Activated T-cell treated with anti-CD3 and anti-CD28 coated beads, Interleukin-2, amount 50 U/mL, for 72 hours (primary cell): ENCODE measurements at regions not wholly inside any gene's neighbourhood (a gene's known extent, or its start where the extent isn't known, plus 50 kb on each side); places are given as distances from the start of the nearest gene placed in this dataset.
"Not testable (repeated sequence)": the region's sequence is repeated elsewhere in the genome, so short reads cannot be mapped to it uniquely, and the experiment has no call there.

ENCODE experiments used
- ATAC-seq, 2 donors: fragments of 150-1000 bp; cut with Tn5 transposase; replicated peaks in 1 of 2; 2 replicates each; pipeline ENCODE4 v1.10.0; 2021; ENCODE audit warnings: moderate library complexity in 2 of 2, mild to moderate bottlenecking in 1 of 2
- DNase-seq, 2 donors: peaks; one replicate each; pipeline ENCODE4 v3.0.0; 2021 to 2022; ENCODE audit warnings: mixed read lengths in 1 of 2
- H3K27ac Mint-ChIP-seq: one replicate; pipeline ENCODE4 v1.8.0; 2022; ENCODE audit warnings: mild to moderate bottlenecking, moderate library complexity, mixed read lengths
- H3K27me3 Mint-ChIP-seq: one replicate; pipeline ENCODE4 v1.8.0; 2022; ENCODE audit warnings: low read depth, mixed read lengths
- H3K36me3 Mint-ChIP-seq, 2 donors: one replicate each; pipeline ENCODE4 v1.8.0; 2022; ENCODE audit warnings: mixed read lengths in 2 of 2, mild to moderate bottlenecking in 1 of 2; ENCODE audit not compliant: insufficient read depth in 2 of 2
- H3K4me1 Mint-ChIP-seq: one replicate; pipeline ENCODE4 v1.8.0; 2022; ENCODE audit warnings: low read depth, mixed read lengths
- H3K4me3 Mint-ChIP-seq, 2 donors: one replicate each; pipeline ENCODE4 v1.8.0; 2022; ENCODE audit warnings: mild to moderate bottlenecking in 2 of 2, mixed read lengths in 2 of 2, moderate library complexity in 2 of 2
- H3K9me3 Mint-ChIP-seq, 2 donors: one replicate each; pipeline ENCODE4 v1.8.0; 2022; ENCODE audit warnings: mixed read lengths in 2 of 2

- Mint-ChIP-seq H3K4me3 (no peak overlapping the region), H3K9me3 (no peaks in the 10 kb centered on the region)
- ATAC-seq = no peak
Observed at GRCh38 chr6:101126501-101126900, 245.4 kb upstream of the ASCC3 start.

GRCh38 chr6:101129851-101130250 lies 248.7 kb upstream of the ASCC3 start:
- Mint-ChIP-seq H3K36me3 (no peaks in the 10 kb centered on the region), H3K27ac (no peak overlapping the region), H3K4me3 (no peak overlapping the region), H3K27me3 (no peaks in the 10 kb centered on the region), H3K9me3 (no peaks in the 10 kb centered on the region), H3K4me1 (no peaks in the 10 kb centered on the region)
- ATAC-seq = no peak
- no peak for DNase-seq

More at GRCh38 chr6:101126501-101126900, 245.4 kb upstream of the ASCC3 start:
- H3K36me3 Mint-ChIP-seq = no peaks in the 10 kb centered on the region
- no peak for DNase-seq
- no peaks in the 10 kb centered on the region for H3K4me1 Mint-ChIP-seq
- no peak overlapping the region for H3K27ac Mint-ChIP-seq
- H3K27me3 Mint-ChIP-seq = no peaks in the 10 kb centered on the region

- no peak for ATAC-seq
- H3K36me3 Mint-ChIP-seq = no peaks in the 10 kb centered on the region
- no peak overlapping the region for H3K4me3 Mint-ChIP-seq
- no peaks in the 10 kb centered on the region for H3K27me3 Mint-ChIP-seq
- no peak overlapping the region for H3K27ac Mint-ChIP-seq
- no peak for DNase-seq
- H3K4me1 Mint-ChIP-seq = no peaks in the 10 kb centered on the region
- H3K9me3 Mint-ChIP-seq = no peaks in the 10 kb centered on the region
Observed at GRCh38 chr6:101146389-101146788, 247.1 kb upstream of the GRIK2 start.

GRCh38 chr6:101150226-101150625 lies 243.3 kb upstream of the GRIK2 start:
- H3K36me3 Mint-ChIP-seq = no peaks in the 10 kb centered on the region
- DNase-seq (no peak), ATAC-seq (no peak)
- no peak overlapping the region for H3K4me3 Mint-ChIP-seq
- no peak overlapping the region for H3K27ac Mint-ChIP-seq
- no peaks in the 10 kb centered on the region for H3K27me3 Mint-ChIP-seq
- H3K9me3 Mint-ChIP-seq = no peaks in the 10 kb centered on the region
- H3K4me1 Mint-ChIP-seq = no peaks in the 10 kb centered on the region

- not testable (repeated sequence) for DNase-seq, H3K27ac Mint-ChIP-seq, H3K4me3 Mint-ChIP-seq, H3K27me3 Mint-ChIP-seq, H3K36me3 Mint-ChIP-seq, H3K4me1 Mint-ChIP-seq, ATAC-seq, H3K9me3 Mint-ChIP-seq
Observed at GRCh38 chr6:101157638-101158037, 235.9 kb upstream of the GRIK2 start.

GRCh38 chr6:101163611-101164010 lies 229.9 kb upstream of the GRIK2 start:
- ATAC-seq (no peak), DNase-seq (no peak)
- no peaks in the 10 kb centered on the region for H3K4me1 Mint-ChIP-seq
- H3K27ac Mint-ChIP-seq = no peak overlapping the region
- no peak overlapping the region for H3K4me3 Mint-ChIP-seq
- H3K27me3 Mint-ChIP-seq = no peaks in the 10 kb centered on the region
- H3K36me3 Mint-ChIP-seq = no peaks in the 10 kb centered on the region
- H3K9me3 Mint-ChIP-seq = peaks cover 4% of the 10 kb centered on the region in 2 donors

GRCh38 chr6:101167638-101168037 lies 225.9 kb upstream of the GRIK2 start:
- no peak overlapping the region for H3K27ac Mint-ChIP-seq
- ATAC-seq (no peak), DNase-seq (no peak)
- H3K36me3 Mint-ChIP-seq = peaks cover 0 to 3% of the 10 kb centered on the region in 2 donors
- H3K9me3 Mint-ChIP-seq = peaks cover 6 to 7% of the 10 kb centered on the region in 2 donors
- H3K4me3 Mint-ChIP-seq = no peak overlapping the region
- H3K4me1 Mint-ChIP-seq = no peaks in the 10 kb centered on the region
- H3K27me3 Mint-ChIP-seq = no peaks in the 10 kb centered on the region

GRCh38 chr6:101171049-101171448 lies 222.5 kb upstream of the GRIK2 start:
- H3K36me3 Mint-ChIP-seq, DNase-seq, ATAC-seq, H3K4me1 Mint-ChIP-seq, H3K9me3 Mint-ChIP-seq, H3K4me3 Mint-ChIP-seq, H3K27ac Mint-ChIP-seq, H3K27me3 Mint-ChIP-seq: not testable (repeated sequence)

GRCh38 chr6:101178748-101179147 lies 214.8 kb upstream of the GRIK2 start:
- no peak overlapping the region for H3K4me3 Mint-ChIP-seq
- no peak for ATAC-seq
- no peak overlapping the region for H3K27ac Mint-ChIP-seq
- no peaks in the 10 kb centered on the region for H3K36me3 Mint-ChIP-seq
- DNase-seq = no peak
- H3K4me1 Mint-ChIP-seq = no peaks in the 10 kb centered on the region
- no peaks in the 10 kb centered on the region for H3K27me3 Mint-ChIP-seq
- no peaks in the 10 kb centered on the region for H3K9me3 Mint-ChIP-seq

- Mint-ChIP-seq H3K4me3 (no peak overlapping the region), H3K4me1 (no peaks in the 10 kb centered on the region), H3K27ac (no peak overlapping the region), H3K36me3 (no peaks in the 10 kb centered on the region), H3K9me3 (peaks cover 0 to 2% of the 10 kb centered on the region in 2 donors), H3K27me3 (no peaks in the 10 kb centered on the region)
- DNase-seq (no peak), ATAC-seq (no peak)
Observed at GRCh38 chr6:101181006-101181405, 212.5 kb upstream of the GRIK2 start.

- H3K27ac Mint-ChIP-seq, ATAC-seq, H3K4me1 Mint-ChIP-seq, H3K36me3 Mint-ChIP-seq, DNase-seq, H3K9me3 Mint-ChIP-seq, H3K27me3 Mint-ChIP-seq, H3K4me3 Mint-ChIP-seq: not testable (repeated sequence)
Observed at GRCh38 chr6:101188285-101188798, 205.2 kb upstream of the GRIK2 start.

- Mint-ChIP-seq H3K9me3 (peaks cover 0 to 3% of the 10 kb centered on the region in 2 donors), H3K36me3 (no peaks in the 10 kb centered on the region)
Observed at GRCh38 chr6:101195588-101195987, 197.9 kb upstream of the GRIK2 start.

GRCh38 chr6:101199441-101199840 lies 194.1 kb upstream of the GRIK2 start:
- H3K27ac Mint-ChIP-seq = no peak overlapping the region
- no peaks in the 10 kb centered on the region for H3K4me1 Mint-ChIP-seq
- no peaks in the 10 kb centered on the region for H3K36me3 Mint-ChIP-seq
- no peak overlapping the region for H3K4me3 Mint-ChIP-seq
- no peaks in the 10 kb centered on the region for H3K27me3 Mint-ChIP-seq
- ATAC-seq = no peak
- DNase-seq = no peak
- H3K9me3 Mint-ChIP-seq = no peaks in the 10 kb centered on the region

More at GRCh38 chr6:101195588-101195987, 197.9 kb upstream of the GRIK2 start:
- ATAC-seq (no peak), DNase-seq (no peak)
- H3K27ac Mint-ChIP-seq = no peak overlapping the region
- H3K27me3 Mint-ChIP-seq = no peaks in the 10 kb centered on the region
- H3K4me3 Mint-ChIP-seq = no peak overlapping the region
- no peaks in the 10 kb centered on the region for H3K4me1 Mint-ChIP-seq

GRCh38 chr6:101202867-101203374 lies 190.6 kb upstream of the GRIK2 start:
- H3K27me3 Mint-ChIP-seq = no peaks in the 10 kb centered on the region
- no peaks in the 10 kb centered on the region for H3K4me1 Mint-ChIP-seq
- no peak overlapping the region for H3K27ac Mint-ChIP-seq
- ATAC-seq (no peak), DNase-seq (no peak)
- no peaks in the 10 kb centered on the region for H3K9me3 Mint-ChIP-seq
- no peak overlapping the region for H3K4me3 Mint-ChIP-seq
- no peaks in the 10 kb centered on the region for H3K36me3 Mint-ChIP-seq
